Keratinocyte (primary cell): ENCODE measurements at regions not wholly inside any gene's neighbourhood (a gene's known extent, or its start where the extent isn't known, plus 50 kb on each side); places are given as distances from the start of the nearest gene placed in this dataset.

ENCODE experiments used
- EZH2 ChIP-seq: IDR thresholded peaks from one replicate; pipeline ENCODE4 v1.6.1; 2012; ENCODE audit warnings: inconsistent platforms, mild to moderate bottlenecking, low read length, moderate library complexity
- TF ChIP-seq, protein P1 (sequence below), 3 experiments: IDR thresholded peaks in 1 of 3; conservative IDR thresholded peaks in 1 of 3; optimal IDR thresholded peaks in 1 of 3; 2 replicates in 2 of 3; 3 replicates in 1 of 3; pipeline versions ENCODE3 to v1.5.1; 2011; ENCODE audit warnings: low read length in 3 of 3, mild to moderate bottlenecking in 3 of 3, moderate library complexity in 2 of 3, control low read depth in 1 of 3, inconsistent platforms in 1 of 3; ENCODE audit not compliant: insufficient read depth in 2 of 3; ENCODE audit errors: extremely low read depth in 1 of 3

GRCh38 chr16:9206156-9206555 is 114.7 kb downstream of the HAPSTR1 start:
- TF ChIP-seq, protein P1, sequence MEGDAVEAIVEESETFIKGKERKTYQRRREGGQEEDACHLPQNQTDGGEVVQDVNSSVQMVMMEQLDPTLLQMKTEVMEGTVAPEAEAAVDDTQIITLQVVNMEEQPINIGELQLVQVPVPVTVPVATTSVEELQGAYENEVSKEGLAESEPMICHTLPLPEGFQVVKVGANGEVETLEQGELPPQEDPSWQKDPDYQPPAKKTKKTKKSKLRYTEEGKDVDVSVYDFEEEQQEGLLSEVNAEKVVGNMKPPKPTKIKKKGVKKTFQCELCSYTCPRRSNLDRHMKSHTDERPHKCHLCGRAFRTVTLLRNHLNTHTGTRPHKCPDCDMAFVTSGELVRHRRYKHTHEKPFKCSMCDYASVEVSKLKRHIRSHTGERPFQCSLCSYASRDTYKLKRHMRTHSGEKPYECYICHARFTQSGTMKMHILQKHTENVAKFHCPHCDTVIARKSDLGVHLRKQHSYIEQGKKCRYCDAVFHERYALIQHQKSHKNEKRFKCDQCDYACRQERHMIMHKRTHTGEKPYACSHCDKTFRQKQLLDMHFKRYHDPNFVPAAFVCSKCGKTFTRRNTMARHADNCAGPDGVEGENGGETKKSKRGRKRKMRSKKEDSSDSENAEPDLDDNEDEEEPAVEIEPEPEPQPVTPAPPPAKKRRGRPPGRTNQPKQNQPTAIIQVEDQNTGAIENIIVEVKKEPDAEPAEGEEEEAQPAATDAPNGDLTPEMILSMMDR (optimal IDR thresholded peaks at IDR 0.05 in 1 of 3, IDR thresholded peaks at IDR 0.05 in 1 of 3, conservative IDR thresholded peaks at IDR 0.05 in 1 of 3; ENCODE audit: extremely low read depth in 1 of 3, insufficient read depth in 2 of 3, low read length in 3 of 3), result no peak
- no peak for TF ChIP-seq EZH2
